HG03442 (cell line): ENCODE measurements at regions not wholly inside any gene's neighbourhood (a gene's known extent, or its start where the extent isn't known, plus 50 kb on each side); places are given as distances from the start of the nearest gene placed in this dataset.

Source experiments
- ATAC-seq: cut with Tn5 transposase; IDR thresholded peaks from one replicate; pipeline ENCODE4 v1.9.1; 2021; ENCODE audit warnings: mild to moderate bottlenecking, moderate library complexity; ENCODE audit not compliant: unreplicated experiment

GRCh38 chrX:30156880-30157560, 58.3 kb upstream of the MAGEB2 start:
- ATAC-seq: no peak

DNA sequence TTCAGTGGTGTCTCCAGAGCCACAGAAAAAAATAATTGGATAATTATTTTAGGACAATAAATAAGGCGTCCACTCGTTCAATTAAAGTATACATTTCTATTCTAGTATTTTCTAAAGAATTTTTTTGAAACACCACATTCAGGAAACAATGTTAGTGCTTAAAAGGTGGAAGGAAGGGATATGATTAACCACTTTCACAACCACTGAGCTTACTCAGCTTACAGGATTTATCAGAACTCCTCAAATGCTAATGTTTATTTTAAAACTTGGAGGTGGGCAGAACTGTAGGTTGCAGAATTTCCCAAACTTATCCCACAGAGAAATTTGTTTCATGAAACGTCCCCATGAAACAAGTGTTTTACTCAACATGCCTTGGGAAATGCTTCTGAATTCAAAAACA, 54.3 kb upstream of the MAGEB2 start:
- no peak for ATAC-seq
